ENCODE measurements at regions not wholly inside any gene's neighbourhood (a gene's known extent, or its start where the extent isn't known, plus 50 kb on each side); places are given as distances from the start of the nearest gene placed in this dataset.

DNA sequence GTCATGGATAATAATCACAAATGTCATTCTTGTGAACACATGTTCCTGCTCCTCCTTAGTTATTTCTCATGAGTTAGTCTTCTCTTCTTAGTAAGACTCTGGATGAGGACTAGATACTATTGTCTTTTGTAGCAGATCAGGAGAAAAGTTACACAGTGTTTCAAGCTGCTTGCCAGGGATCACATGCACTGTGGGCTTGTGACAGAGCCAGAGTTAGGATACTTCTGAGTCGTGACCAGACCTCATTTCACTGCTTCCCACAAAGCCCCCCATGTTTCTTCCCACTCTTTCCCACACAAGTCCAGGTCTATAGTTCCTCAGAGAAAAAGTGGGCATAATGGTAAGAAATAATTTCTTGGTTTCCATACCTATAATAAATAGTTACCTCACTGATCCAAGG is 80.2 kb upstream of the LRATD1 start:
- DNase-seq, result no peak

- no peak for DNase-seq
These were observed 79.7 kb upstream of the LRATD1 start for GRCh38 chr2:14552818-14553217.

- no peak for DNase-seq
These were observed 77.5 kb upstream of the LRATD1 start for GRCh38 chr2:14554849-14555545.

DNA sequence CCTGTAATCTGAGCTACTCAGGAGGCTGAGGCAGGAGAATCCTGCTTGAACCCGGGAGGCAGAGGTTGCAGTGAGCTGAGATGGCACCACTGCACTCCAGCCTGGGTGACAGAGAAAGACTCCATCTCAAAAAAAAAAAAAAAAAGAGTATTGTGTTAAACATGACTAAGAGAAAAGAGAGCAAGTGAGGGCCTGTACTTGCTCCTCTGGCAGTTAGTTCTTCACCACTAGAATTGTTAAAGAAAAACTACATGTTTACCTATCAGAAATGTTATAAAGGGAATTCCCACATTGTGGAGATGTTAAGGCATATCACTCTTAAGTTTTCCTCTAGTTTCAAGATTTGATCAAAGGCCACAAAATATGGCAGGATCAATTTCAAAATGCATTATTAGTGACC is 75.4 kb upstream of the LRATD1 start:
- no peak for DNase-seq

DNA sequence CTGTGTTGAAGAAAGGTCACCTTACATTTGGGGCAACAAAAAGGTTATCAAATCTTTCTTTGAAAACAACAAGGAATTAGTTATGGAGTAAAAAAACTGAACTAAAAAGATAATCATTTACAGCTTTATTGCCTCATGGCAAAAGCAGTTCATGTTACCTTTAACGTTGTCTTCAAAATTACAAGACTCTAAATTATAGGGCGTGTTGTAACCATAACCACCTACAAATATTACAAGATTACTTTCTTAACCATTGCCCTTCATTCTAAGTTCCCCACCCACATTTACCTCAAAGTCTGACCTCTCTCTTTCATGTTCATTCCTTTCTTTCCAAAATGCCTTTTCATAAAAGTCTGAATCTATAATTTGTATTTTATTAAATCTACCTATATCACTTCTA is 74.6 kb upstream of the LRATD1 start:
- no peak for DNase-seq

DNA sequence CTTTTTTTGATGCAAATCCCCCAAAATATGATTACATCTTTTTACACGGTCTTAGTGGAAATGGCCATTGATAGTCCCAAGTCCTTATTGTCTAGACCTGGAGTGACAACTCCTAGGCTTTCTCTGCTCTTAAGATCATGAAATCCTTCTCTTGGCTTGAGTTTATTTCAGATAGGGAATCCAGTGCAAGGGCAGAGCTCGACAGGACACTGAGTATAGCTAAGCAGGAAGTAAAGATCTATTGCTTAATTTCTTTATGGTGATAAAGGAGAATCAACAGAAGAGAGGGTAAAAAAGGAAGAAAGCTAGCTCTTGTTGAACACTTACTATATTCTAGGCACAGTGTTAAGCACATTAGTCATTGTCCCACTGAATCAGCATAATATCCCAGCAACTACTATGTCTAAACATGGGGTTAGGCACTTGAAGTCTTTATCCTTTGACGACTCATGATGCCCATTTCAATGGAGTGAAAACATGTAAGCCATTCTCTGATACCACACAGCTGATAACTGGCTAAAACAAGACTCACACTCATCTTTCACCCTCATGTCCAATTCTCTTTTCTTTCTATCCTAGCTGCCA is 74.1 kb upstream of the LRATD1 start:
- DNase-seq, result no peak

DNA sequence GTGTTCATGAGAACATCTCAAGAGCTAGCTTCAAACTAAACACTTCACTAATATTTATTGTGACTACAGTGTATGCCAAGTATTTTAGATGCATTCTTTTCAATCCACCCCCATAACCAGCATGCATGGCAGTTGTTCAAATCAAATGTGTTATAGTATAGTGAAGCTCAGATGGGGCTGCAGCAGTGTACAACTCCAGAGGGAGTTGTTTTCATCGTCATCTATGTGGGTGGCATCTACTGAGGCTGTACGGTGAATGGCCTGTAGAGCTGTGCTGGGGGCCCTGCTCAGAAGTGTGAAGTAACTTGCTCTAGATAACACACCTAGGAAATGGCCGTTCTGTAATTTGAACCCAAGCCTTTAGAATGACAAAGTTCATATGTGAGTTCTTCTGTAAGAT is 71.8 kb upstream of the LRATD1 start:
- DNase-seq, result no peak

- no peak for DNase-seq
These were observed 69.2 kb upstream of the LRATD1 start for GRCh38 chr2:14563324-14563723.

- no peak for DNase-seq
These were observed 66.9 kb upstream of the LRATD1 start for GRCh38 chr2:14565666-14566065.

GRCh38 chr2:14567561-14567960 is 65.0 kb upstream of the LRATD1 start:
- no peak for DNase-seq

DNA sequence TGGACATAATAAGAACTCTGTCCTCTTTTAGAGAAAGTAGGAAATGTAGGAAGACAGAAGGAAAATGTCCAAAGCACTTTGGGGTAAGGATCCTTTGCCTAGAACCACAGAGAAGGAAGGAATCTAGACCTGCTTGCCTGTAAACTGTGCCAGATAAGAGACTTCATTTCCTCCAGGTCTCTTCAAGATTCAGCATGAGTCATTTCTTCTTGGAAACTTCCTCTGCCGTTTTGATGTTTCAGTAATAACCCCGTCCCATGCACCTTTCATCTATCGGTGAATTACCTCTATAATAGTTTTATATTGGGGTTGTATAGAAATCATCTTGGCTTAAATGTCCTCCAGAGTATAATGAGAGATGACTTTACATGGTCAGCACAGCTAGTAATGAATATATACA is 63.2 kb upstream of the LRATD1 start:
- DNase-seq, result no peak

DNA sequence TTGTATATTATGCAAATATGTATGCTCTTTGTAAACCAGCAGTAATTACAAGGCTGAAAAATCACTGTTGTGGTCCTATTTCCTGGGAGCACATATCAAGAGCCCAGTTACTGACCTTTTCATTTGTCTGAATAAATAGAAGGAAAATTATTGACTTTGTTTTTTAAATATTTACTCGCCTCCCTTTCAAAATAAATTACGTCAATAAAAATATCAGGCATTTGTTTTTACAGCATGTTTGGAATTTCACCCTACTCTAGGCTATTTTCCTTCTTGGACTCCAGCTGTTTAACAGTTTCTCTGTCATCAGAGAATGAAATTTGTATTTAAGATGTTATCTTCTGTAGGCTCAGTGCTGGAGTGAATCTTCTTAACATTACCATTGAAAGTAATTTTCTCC is 59.9 kb upstream of the LRATD1 start:
- DNase-seq, result no peak

- no peak for DNase-seq
These were observed 54.7 kb upstream of the LRATD1 start for GRCh38 chr2:14577843-14578242.
